ENCODE measurements at regions not wholly inside any gene's neighbourhood (a gene's known extent, or its start where the extent isn't known, plus 50 kb on each side); places are given as distances from the start of the nearest gene placed in this dataset.

DNA sequence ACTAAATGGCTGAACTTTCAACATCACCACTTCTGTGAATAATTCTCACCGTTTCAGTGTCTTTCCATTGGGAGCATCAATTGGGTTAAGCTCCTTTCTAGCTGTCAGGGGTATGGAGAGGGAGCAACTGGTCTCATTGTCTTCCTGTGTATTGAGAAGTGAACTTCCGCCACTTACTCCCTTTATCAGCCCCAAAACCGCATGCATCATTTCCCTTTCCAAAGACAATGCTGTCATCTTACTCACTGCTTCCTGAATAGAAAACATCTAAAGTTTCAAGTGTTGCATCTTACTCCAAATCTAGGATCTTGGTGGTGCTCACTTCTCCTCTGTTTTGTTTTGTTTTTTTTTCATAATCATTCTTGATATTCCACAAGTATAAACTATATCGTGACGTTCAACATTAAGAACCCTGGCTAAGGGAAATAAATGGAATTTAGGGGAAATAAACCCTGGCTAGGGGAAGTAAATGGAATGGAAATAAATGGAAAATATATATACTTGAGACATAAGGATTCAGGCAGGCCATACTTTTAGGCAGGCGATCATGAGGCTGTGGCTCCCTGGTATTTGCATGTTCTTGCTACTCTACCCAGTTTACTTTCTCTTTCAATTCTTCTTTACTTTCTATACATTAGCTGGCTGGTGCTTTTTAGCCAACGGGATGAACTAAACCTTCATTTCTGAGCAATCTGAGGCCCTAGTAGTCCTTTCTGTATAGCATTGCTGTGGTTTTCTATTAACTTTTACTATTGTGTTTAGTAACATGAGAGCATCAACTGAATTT is 371.9 kb downstream of the BMPER start:
- DNase-seq = no peak

DNA sequence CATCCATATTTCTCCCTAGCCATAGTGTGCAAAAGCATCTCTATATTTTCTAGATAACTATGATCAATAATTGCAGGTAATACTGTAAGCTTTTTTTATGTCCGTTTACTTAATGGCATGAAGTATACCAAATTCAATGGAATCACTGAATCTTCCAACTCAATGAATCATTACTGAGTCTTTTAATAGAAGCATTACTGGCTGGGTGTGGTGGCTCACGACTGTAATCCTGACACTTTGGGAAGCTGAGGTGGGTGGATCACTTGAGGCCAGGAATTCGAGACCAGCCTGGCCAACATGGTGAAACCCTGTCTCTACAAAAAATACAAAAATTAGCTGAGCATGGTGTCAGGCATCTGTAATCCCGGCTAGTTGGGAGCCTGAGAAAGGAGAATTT is 372.5 kb downstream of the BMPER start:
- DNase-seq = no peak

DNA sequence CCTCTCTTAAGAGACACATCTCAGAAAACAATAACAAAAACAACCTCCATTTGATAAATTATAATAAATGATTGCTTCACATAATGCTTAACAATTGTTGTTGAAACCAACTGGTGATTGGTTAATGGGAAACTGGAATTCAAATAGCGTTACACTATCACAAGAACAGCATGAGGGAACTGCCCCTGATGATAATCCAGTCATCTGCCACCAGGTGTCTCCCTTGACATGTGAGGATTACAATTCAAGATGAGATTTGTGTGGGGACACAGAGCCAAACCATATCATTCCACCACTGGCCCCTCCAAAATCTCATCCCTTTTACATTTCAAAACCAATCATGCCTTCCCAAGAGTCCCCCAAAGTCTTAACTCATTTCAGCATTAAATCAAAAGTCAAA is 375.9 kb downstream of the BMPER start:
- peak; percentile 50 for DNase-seq

DNA sequence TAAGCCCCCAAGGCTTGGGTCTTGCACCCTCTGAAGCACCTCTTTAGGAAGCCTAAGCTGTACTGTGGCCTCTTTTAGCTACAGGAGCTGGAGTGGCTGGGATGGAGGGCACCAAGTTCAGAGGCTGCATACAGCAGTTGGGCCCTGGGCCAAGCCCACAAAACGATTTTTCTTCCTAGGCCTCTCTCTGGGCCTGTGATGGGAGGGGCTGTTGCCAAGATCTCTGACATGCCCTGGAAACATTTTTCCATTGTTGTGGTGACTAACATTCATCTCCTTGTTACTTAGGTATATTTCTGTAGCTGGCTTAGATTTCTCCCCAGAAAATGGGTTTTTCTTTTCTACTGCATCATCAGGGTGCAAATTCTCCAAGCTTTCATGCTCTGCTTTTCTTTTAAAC is 375.7 kb upstream of the NPSR1 start:
- no peak for DNase-seq

DNA sequence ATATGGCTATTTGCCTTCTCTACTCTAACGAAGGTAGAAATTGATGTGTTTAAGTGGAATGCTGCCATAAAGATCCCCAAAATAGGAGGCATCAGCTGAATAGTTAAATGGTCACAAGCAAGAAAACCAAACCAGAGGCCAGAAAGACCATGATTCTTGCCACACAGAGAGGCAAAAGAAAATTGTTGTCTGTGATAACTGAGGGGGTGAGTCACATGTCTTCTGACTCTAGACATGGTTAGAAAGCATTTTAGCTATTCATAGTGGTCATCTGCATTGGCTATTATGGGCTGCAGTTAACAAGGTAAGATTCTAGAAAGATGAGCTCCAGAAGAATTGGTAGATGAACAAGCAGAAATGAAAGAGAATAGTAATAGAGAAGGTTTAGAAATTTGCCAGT is 361.4 kb upstream of the NPSR1 start:
- DNase-seq = no peak

DNA sequence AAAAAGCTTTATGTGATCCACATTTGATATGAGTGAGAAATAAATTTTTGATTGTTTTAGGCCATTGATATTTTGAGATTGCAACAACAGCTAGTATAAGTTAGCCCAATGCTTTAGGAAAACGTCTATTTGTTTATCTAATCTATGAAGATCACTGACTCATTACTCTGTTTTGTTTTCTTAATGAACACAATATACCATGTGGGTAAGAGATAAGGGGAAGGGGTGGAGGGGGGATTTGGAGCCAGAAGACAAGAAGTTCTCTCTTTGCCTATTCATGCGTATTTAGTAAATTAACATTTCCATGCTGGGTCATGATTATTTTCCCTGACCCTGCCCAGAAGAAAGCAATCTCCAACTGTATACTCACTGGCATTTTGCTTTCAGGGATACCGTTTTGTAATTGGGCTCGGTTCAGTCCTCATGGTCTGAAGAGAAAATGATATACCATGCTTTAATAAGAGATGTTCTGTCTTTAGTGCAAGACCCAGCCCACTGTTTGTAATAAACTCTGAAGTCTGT is 359.5 kb upstream of the NPSR1 start:
- no peak for DNase-seq

DNA sequence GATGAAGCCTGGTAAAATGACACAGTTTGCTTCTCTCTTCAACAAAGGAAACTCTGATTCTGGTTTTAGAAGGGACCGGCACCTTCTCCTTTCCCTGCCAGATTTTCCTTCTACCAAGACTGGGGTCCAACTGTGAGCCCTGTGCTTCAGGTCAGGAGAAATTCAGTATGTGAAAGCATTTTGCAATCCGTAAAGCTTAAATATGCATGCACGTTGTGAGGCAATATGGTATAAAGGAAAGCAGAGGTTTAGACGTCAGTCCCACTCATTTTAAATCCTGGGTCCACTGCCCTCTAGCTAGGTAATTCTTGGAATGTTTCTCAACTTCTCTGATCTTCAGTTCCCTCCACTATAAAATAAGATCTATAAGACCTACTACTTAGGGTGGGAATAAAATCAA is 359.0 kb upstream of the NPSR1 start:
- DNase-seq = no peak

DNA sequence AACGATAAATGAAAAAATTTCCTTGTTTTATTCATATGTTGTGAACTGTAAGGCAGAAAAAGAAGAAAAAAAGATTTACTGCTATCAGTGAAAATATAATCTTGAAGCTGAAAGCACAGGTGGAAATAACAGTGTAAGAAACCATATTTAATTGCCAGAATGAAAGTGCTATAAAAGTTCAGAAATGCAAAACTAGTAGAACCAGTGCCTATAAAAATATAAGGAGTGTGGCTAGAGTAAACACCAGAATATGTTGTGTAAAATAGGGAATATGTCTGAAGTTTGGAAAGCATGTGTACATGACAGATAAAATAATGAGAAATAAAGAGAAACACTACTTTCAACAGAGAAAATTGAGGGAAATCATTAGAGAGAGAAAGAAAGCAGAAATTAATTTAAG is 350.5 kb upstream of the NPSR1 start:
- DNase-seq = no peak

DNA sequence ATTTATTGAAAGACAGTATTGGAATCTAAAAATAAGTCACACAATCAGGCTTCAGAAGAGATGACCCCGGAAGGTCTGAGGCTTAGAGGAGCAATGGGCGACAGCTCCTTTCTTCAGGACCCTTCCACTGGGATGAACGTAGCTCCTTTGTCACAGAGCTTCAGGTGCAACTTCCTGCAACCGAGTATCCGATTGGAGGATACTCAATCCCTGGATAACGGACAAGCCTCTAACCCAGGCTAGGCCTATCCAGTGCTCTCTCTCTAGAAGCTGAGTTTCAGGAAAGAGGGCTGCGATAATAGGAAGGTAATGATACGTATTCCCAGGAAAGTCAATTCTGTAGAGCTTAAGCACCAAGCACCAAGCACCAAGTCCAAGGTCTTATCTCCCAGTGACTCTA is 349.4 kb upstream of the NPSR1 start:
- no peak for DNase-seq

DNA sequence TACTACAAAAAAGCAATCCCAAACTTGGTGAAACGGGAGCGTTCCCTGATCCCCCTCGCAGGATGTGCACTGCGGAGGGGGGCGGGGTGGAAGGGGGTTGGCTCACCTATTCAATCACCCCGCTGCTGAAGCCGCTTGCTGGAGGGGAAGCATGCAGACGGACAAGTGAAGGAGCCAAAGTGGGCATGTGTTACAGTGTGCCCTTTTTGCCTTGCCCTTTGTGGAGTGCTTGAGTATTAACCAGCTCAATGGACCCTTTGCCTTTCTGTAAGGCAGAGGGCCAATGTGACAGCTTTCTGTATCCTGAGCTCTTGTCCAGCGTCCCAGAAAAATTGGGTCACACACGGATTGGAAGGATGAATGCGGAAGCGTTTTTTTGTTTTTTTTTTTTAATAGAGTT is 348.9 kb upstream of the NPSR1 start:
- no peak for DNase-seq

DNA sequence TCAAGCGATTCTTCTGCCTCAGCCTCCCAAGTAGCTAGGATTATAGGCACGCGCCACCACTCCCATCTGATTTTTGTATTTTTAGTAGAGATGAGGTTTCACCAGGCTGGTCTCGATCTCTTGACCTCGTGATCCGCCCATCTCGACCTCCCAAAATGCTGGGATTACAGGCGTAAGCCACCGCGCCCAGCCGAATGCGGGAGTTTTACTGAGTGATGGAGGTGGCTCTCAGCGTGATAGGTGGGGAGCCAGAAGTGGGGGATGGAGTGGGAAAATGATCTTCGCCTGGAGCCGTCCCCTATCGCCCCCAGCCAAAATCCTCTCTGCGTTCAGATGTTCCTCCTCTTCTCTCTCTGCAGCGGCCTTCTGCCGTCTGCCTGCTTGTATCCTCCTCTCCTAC is 348.4 kb upstream of the NPSR1 start:
- DNase-seq = no peak

DNA sequence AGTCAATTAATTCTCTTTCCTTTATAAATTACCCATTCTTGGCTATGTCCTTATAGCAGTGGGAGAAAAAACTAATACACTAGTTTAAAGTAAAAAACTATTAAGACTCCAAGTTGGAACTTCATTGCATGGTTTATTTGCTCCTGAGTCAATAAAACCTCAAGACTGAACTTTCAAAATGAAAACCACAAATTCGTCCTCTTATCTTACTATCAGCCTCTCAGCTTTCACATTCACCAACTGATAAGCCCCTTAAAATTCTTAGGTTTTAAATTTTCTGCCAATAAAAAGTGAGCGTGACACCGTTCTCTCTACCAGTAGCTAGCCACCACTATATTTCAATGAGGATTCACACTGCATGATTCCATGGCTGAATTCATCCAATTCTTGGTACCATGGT is 346.4 kb upstream of the NPSR1 start:
- DNase-seq = no peak

DNA sequence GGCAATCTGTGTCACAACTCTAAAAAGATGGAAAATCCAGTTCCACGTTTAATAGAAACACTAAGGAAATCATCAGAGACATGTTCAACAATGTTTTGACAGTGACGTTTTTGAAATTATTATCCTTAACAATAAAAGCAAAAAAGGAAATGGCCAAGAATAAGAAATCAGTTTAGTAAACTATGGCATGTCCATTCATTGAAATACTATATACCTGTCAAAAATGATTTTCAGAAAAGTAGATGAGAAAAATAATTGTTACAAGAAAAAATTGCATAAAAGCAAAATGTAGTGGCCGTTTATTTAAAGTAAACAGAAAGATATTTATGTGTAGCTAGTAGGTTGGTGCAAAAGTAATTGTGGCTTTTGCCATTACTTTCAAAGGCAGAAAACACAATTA is 345.4 kb upstream of the NPSR1 start:
- no peak for DNase-seq

DNA sequence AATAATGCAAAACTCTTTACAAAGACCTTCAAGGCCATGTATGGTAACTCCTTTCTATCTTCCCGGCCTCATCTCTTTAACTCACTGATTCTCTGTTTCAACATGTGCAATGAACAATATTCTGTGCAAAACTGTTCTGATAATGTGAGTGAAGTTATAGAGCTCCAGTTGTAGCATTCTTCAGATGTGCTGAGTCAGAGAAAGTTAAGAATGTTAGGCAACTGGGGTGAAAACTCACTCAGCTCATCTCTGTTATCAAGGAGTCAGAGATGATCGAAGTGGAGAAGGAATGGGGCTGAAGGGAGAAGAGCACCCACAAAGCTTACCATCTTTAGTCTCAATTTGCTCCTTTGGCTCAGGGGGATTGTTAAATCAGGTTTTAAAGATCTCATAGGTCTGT is 344.7 kb upstream of the NPSR1 start:
- DNase-seq = no peak

DNA sequence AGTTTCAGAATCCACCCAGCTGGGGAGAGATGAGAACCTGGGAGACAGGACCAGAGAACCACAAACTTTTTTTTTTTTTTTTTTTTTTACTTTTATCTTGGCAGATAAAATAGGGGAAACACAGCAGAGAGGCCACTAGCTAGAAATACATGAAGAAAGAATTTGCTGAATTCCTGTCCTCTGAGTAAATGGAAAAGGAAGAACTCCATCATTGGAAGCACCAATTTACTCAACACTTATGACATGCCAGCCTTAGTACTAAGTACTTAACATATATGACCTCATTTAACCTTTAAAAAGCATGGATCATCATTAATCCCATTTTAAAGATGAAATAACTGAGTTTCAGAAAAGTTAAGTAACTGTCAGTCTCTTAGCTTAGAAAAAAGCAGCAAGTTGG is 343.0 kb upstream of the NPSR1 start:
- DNase-seq = no peak

DNA sequence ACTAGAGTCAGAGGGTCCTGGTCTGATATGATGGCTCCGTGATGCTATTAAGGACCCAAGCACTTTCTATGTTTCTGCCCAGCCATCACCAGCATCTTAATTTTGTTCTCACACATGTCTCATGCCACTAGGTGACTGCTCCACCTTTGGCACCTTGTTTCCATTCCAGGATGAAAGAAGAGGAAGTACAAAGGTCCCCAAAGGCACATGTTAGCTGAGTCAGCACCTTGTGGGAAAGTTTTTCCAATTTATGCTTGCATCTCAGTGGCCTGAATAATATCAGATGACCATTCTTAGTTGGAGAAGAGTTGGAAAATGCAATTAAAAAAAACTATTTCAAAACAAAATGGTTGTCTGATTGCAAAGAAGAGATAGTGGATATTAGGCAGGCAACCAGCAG is 341.0 kb upstream of the NPSR1 start:
- DNase-seq = no peak

DNA sequence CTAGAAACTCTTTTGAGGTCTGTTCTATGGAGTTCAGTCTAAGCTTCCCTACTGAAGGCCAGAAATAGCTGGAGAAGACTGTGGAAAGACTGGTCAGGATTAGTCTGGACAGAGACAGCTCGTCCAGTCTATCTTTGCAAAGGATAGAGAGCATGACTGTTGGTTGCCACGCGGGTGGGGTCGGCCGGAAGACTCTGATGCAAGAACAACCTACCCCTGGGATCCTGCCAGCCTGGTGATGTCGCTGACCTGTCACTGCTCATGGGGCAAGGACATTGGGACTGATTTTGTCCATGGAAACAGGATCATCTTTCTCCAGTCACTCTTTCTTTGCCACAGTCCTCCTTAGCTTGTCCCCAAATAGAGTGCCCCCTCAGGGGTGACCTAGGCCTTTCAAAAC is 337.6 kb upstream of the NPSR1 start:
- DNase-seq = no peak

DNA sequence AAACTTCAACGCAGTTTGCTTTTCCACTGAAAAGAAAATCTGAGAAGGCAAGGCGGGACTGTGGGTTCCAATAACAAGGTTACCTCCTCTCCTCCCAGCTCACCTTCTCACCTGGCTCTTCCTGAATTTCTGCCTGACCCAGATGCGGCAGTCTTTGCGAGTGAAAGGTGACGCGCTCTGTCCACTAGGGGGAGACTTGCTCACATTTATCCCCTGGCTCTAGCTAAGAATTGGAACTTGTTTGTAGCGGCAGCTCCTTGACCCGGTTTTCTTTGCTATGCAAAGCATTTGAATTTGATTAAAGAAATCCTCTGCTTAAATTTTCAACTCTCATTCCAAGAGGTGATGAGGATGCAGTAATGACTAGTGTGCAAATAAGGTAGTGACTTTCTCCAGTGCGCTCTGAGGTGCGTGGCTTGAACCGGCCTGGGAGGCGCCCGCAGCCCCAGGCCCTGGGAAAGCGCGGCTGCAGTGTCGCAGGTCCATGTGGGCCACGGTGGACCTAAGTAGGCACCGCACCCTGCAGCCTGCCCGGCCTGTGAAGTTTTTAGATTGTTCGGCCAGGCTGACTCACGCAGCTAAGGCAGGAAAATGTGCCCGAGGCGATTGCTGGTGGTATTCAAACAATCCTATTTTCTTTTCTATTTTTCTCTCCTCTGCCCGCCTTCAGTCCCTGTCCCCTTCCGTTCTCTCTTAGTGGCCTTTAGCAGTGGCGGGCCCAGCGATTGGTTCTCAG is 336.9 kb upstream of the NPSR1 start:
- DNase-seq = peak; percentile 79

DNA sequence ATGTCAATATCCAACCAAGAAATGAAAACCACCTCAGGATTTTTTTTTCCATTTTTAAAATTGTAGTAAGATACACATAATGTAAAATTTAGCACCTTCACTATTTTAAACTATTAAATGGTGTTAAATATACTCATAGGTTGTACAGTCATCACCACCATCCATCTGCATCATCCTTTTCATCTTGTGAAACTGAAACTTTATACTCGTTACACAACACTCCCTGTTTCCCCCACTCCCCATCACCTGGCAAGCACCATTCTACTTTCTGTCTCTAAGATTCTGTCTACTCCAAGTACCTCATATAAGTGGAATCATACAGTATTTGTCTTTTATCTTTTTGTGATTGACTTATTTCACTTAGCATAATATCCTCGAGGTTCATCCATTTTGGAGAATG is 335.2 kb upstream of the NPSR1 start:
- DNase-seq = no peak

DNA sequence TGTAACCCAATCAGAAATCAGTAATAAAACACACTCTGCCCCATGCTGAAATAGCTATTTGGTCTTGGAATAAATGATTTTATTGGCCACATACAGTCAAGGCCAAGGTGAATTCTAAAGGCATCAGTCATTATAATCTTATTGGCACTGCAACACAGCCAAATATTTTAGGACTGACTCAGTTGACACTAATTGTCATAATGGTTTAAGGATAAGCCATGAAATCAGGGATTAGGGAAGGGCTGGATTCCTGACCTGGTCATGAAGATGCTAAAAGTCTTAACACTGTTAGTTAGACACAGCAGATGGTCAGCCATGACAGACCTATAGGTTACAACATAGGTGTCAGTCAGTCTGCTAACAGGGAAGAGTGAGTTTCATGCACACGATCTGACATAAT is 330.3 kb upstream of the NPSR1 start:
- peak; percentile 95 for DNase-seq

DNA sequence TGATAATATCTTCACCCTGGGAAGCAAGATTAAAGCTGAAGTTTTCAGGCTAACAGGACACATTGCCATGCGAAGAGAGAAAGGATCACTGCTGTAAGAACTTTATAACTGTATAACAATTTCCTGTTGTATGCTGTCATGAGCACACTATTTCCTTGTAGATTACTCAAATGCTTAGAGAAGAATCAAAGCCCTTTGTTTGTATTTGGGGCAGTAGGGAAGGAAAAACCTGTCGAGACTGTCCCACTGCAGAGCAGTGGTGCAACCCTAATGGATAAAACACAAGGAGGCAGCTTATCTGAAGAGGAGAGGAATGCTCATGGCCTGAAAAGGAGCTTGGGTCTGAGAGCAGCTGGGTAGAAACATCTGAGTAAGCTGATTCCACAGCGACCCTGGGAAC is 327.7 kb upstream of the NPSR1 start:
- DNase-seq = no peak

DNA sequence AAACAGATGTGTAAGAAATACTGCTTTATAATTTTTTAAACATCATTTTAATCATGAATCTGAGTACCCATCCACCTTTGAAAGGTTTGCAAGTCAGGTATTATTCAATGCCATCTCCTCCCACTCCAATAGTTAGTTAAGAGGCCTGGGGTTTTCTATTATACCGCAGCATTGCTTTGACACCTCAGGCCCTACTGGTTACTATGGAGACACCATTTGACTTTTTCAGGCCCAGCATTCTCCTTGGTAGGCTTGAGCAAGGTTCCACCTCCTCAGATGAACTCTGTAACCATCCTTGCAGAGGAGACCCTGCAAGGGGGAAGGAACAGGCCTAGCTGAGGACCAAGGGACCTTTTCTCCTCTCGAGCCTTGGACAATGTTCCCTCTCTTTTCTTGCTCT is 326.9 kb upstream of the NPSR1 start:
- DNase-seq = no peak

DNA sequence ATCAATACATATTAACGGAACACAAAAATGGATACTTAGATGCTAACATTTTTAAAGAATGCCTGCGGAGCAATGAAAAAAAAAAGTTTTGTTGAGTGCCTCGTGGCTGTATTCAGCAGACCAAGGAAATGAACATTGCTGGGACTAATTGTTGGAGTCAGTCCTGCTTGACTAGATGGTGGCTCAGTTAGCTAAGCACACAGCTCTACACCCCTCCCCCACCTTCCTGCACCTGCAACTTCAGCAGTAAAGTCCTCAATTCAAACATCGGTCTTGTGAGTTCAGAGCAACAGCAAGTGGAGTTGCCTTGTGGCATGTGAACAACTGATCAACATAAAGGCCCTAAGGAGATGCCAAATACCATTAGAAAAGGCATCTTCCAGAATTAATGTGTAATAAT is 326.0 kb upstream of the NPSR1 start:
- DNase-seq = no peak

DNA sequence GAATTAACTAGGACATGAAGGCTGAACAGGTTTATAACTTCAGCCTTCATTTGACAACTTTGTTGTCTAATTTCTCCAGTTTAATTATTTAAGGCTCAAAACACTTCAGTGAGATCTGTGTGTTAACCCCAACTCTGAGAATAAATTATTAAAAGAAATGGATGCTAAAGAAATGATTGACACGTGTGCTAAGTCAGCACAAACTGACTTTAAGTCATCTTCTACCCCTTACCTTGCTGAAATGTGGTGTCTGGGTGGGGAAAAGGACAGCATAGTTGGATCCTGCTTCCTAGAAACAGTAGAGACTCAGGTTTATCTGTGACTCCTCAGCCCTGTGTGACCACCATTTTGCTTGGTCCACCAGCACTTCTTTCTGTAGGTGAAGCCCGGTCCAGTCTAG is 324.8 kb upstream of the NPSR1 start:
- DNase-seq = no peak

DNA sequence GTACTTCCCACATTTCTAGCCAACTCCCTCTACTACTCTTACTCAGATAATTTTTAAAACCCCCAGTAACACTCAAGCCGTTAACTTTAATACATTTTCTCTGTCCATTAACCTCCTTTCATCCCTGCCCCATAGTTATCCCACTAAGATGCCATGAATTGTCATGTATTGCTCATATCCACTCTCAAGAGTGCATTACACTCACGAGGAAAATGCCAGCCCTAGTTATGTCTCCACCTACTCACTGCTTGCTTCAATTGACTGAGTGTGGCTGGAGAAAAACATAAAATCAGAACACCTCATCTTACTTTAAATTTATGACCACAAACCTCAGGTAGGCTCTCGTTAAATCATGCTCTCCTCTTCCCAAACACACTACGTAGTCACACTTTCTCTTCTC is 324.1 kb upstream of the NPSR1 start:
- no peak for DNase-seq
